ENCODE measurements at regions not wholly inside any gene's neighbourhood (a gene's known extent, or its start where the extent isn't known, plus 50 kb on each side); places are given as distances from the start of the nearest gene placed in this dataset.
"Not testable (repeated sequence)": the region's sequence is repeated elsewhere in the genome, so short reads cannot be mapped to it uniquely, and the experiment has no call there.

- H3K4me3 ChIP-seq (ENCODE audit: extremely low read depth in 1 of 4, insufficient read depth in 2 of 4, low read depth in 3 of 4, low read length in 4 of 4); H3K56ac ChIP-seq (replicated peaks; ENCODE audit: insufficient read length, low read depth, low read length); H3K4me2 ChIP-seq (ENCODE audit: insufficient read depth in 1 of 2, low read depth in 2 of 2, low read length in 2 of 2); FAIRE-seq; H4K5ac ChIP-seq (ENCODE audit: insufficient read length, low read depth, low read length); H3K27me3 ChIP-seq (replicated peaks in 1 of 4; ENCODE audit: control insufficient read depth in 3 of 4, extremely low read depth in 1 of 4, insufficient read depth in 3 of 4, low read length in 3 of 4); H3K79me2 ChIP-seq (ENCODE audit: control insufficient read depth in 1 of 2, insufficient read depth in 2 of 2, low read length in 2 of 2); H2BK12ac ChIP-seq (ENCODE audit: low read depth, low read length); H3K23ac ChIP-seq (ENCODE audit: insufficient read length); H3K27ac ChIP-seq (ENCODE audit: low read depth, low read length); H3K23me2 ChIP-seq (ENCODE audit: low read depth, low read length); H2BK5ac ChIP-seq (ENCODE audit: low read depth, low read length); H3K9ac ChIP-seq (replicated peaks in 1 of 4; ENCODE audit: extremely low read depth in 1 of 4, low read depth in 3 of 4, low read length in 3 of 4); CTCF ChIA-PET (ENCODE audit: partially characterized antibody); H2BK20ac ChIP-seq (ENCODE audit: low read length); H3K79me1 ChIP-seq (ENCODE audit: low read depth, low read length); H2BK15ac ChIP-seq (ENCODE audit: low read length); H3K18ac ChIP-seq (ENCODE audit: extremely low read depth, low read length); H4K20me1 ChIP-seq (replicated peaks in 1 of 2; ENCODE audit: control insufficient read depth in 1 of 2, insufficient read depth in 2 of 2, low read length in 2 of 2); H2AK5ac ChIP-seq (ENCODE audit: low read depth, low read length); H2AFZ ChIP-seq (ENCODE audit: low read length); H2BK120ac ChIP-seq (replicated peaks; ENCODE audit: low read depth, low read length); H3K4ac ChIP-seq (replicated peaks; ENCODE audit: insufficient read length, low read depth, low read length); H3K4me1 ChIP-seq (replicated peaks in 1 of 4; ENCODE audit: control insufficient read depth in 3 of 4, insufficient read depth in 4 of 4, low read length in 3 of 4); H3K14ac ChIP-seq (ENCODE audit: insufficient read length); H4K91ac ChIP-seq (replicated peaks; ENCODE audit: insufficient read length, low read length); DNase-seq (ENCODE audit: low read depth in 1 of 2, low spot score in 2 of 2); H3K36me3 ChIP-seq (ENCODE audit: control insufficient read depth in 2 of 4, insufficient read depth in 4 of 4, low read length in 3 of 4); POLR2A ChIA-PET (ENCODE audit: partially characterized antibody); H4K8ac ChIP-seq (ENCODE audit: extremely low read depth, insufficient read depth, low read length): not testable (repeated sequence)
- H3K9me3 ChIP-seq (ENCODE audit: insufficient read depth in 2 of 2, low read depth in 1 of 2, low read length in 1 of 2), result peaks cover 0 to 22% of the 10 kb centered on the region in 2 experiments; a peak in 2 of 4 replicates
- WGBS, 2 experiments (ENCODE audit: extremely low coverage in 1 of 2, insufficient coverage in 1 of 2, insufficient read length in 1 of 2, insufficient replicate concordance in 2 of 2, low coverage in 1 of 2, low lambda C conversion rate in 2 of 2, missing lambda C conversion rate in 1 of 2), result 87% methylated on average over 21 of the region's 36 CpGs; no CpG with 5 or more reads in 1 of the 2 experiments
Measured at GRCh38 chr9:28149361-28150050, 576.2 kb upstream of the C9orf72 start.
